ENCODE measurements at regions not wholly inside any gene's neighbourhood (a gene's known extent, or its start where the extent isn't known, plus 50 kb on each side); places are given as distances from the start of the nearest gene placed in this dataset.

DNA sequence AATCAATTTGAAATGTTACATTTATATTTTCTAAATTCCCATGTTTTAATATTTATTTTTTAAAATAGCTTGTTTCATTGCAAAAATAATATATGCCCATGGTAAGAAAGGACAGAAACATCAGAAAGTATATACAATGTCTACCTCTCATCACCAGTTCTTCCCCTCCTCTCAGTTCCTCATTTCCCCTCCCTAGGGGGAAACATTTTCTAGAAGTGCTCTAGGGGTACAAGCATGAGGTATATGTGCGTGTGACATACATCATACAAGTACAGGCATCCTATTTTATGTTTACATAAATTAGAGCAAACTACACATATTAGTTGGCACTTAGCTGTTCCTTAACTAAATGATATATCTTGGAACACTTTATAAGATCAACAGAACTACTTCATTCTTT lies 189.3 kb upstream of the VEPH1 start:
- no peak for TF ChIP-seq CTCF (IDR thresholded peaks at IDR 0.05; ENCODE audit: low read depth, low read length)
- no peaks in the 10 kb centered on the region for H3K27me3 ChIP-seq (ENCODE audit: control insufficient read depth, insufficient read depth, low read length)
- H3K9me3 ChIP-seq (ENCODE audit: control insufficient read depth, insufficient read depth, low read length) = no peaks in the 10 kb centered on the region
- no peak overlapping the region for H3K4me3 ChIP-seq (ENCODE audit: low read depth, low read length)
- CTCF ChIA-PET = no interaction called here
- no peak overlapping the region for H3K27ac ChIP-seq (ENCODE audit: low read depth, low read length)
- POLR2A ChIA-PET = no interaction called here
- no peak for DNase-seq (ENCODE audit: low read depth, low spot score)

- no peak for DNase-seq (ENCODE audit: low read depth, low spot score)
- Histone ChIP-seq H3K27ac (ENCODE audit: low read depth, low read length) (no peak overlapping the region), H3K4me3 (ENCODE audit: low read depth, low read length) (no peak overlapping the region), H3K27me3 (ENCODE audit: control insufficient read depth, insufficient read depth, low read length) (peaks cover 8% of the 10 kb centered on the region), H3K9me3 (ENCODE audit: control insufficient read depth, insufficient read depth, low read length) (no peaks in the 10 kb centered on the region)
- CTCF ChIA-PET = no interaction called here
- POLR2A ChIA-PET = no interaction called here
- TF ChIP-seq CTCF (IDR thresholded peaks at IDR 0.05; ENCODE audit: low read depth, low read length) = no peak
Measured at GRCh38 chr3:157683668-157684067, 180.5 kb upstream of the VEPH1 start.

GRCh38 chr3:157672061-157672460 lies 168.8 kb upstream of the VEPH1 start:
- CTCF ChIA-PET = no interaction called here
- no peak for DNase-seq (ENCODE audit: low read depth, low spot score)
- Histone ChIP-seq H3K9me3 (ENCODE audit: control insufficient read depth, insufficient read depth, low read length) (no peaks in the 10 kb centered on the region), H3K4me3 (ENCODE audit: low read depth, low read length) (no peak overlapping the region), H3K27me3 (ENCODE audit: control insufficient read depth, insufficient read depth, low read length) (no peaks in the 10 kb centered on the region), H3K27ac (ENCODE audit: low read depth, low read length) (no peak overlapping the region)
- no peak for TF ChIP-seq CTCF (IDR thresholded peaks at IDR 0.05; ENCODE audit: low read depth, low read length)
- POLR2A ChIA-PET = no interaction called here

GRCh38 chr3:157671656-157672055 lies 168.4 kb upstream of the VEPH1 start:
- CTCF ChIA-PET = no interaction called here
- no peak for DNase-seq (ENCODE audit: low read depth, low spot score)
- POLR2A ChIA-PET = no interaction called here
- Histone ChIP-seq H3K9me3 (ENCODE audit: control insufficient read depth, insufficient read depth, low read length) (no peaks in the 10 kb centered on the region), H3K27ac (ENCODE audit: low read depth, low read length) (no peak overlapping the region), H3K4me3 (ENCODE audit: low read depth, low read length) (no peak overlapping the region), H3K27me3 (ENCODE audit: control insufficient read depth, insufficient read depth, low read length) (no peaks in the 10 kb centered on the region)
- no peak for TF ChIP-seq CTCF (IDR thresholded peaks at IDR 0.05; ENCODE audit: low read depth, low read length)

DNA sequence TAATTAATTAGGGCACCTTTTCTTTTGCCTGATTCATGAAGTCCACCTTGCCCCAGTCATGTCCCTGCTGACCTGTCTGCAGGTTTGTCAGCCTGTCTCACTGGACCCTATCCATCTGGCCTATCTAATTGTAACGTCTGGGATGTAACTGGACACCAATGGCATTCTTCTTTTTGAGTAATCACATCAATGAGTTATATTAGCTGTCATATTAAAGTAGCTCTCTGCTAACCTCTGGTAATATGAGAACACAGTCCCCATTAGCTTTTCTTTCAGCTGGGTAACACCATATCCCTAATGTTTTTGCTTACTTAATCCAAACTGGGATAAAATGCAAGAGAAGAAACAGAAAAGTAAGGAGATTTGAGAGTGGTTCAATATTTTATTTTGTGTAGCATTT lies 166.2 kb upstream of the VEPH1 start:
- no peaks in the 10 kb centered on the region for H3K9me3 ChIP-seq (ENCODE audit: control insufficient read depth, insufficient read depth, low read length)
- H3K4me3 ChIP-seq (ENCODE audit: low read depth, low read length) = no peak overlapping the region
- H3K27ac ChIP-seq (ENCODE audit: low read depth, low read length) = no peak overlapping the region
- H3K27me3 ChIP-seq (ENCODE audit: control insufficient read depth, insufficient read depth, low read length) = no peaks in the 10 kb centered on the region
- ChIA-PET CTCF (no interaction called here), POLR2A (no interaction called here)
- no peak for DNase-seq (ENCODE audit: low read depth, low spot score)
- no peak for TF ChIP-seq CTCF (IDR thresholded peaks at IDR 0.05; ENCODE audit: low read depth, low read length)

Data from AG04450 (cell line).